B cell (primary cell): ENCODE measurements at regions not wholly inside any gene's neighbourhood (a gene's known extent, or its start where the extent isn't known, plus 50 kb on each side); places are given as distances from the start of the nearest gene placed in this dataset.

Experiments
- ATAC-seq: fragments of 200-7000 bp; cut with Tn5 transposase; one replicate; pipeline ENCODE4 v1.10.0; 2021; ENCODE audit warnings: low read depth, mild to moderate bottlenecking, moderate number of reproducible peaks, moderate library complexity
- CTCF ChIA-PET: fragments of 350-600 bp; sonication (Branson Sonifier 250); formaldehyde crosslinking; loops from one replicate; lab custom pipeline; 2021; ENCODE audit warnings: antibody characterized with exemption, inconsistent platforms; lab: Charles Lee
- POLR2A ChIA-PET: fragments of 350-600 bp; sonication (Branson Sonifier 250); formaldehyde crosslinking; loops from one replicate; lab custom pipeline; 2021; ENCODE audit warnings: antibody characterized with exemption; lab: Charles Lee
- DNase-seq: peaks from one replicate; pipeline ENCODE4 v3.0.0; 2013
- H2AFZ ChIP-seq: 2 replicates; pipeline ENCODE4 v1.6.1; 2012; ENCODE audit warnings: mild to moderate bottlenecking, low read depth, low read length; ENCODE audit not compliant: insufficient read depth, poor library complexity, severe bottlenecking
- H3K27ac ChIP-seq, 2 donors: 1 replicate in 1 of 2; 2 replicates in 1 of 2; pipeline ENCODE4 v1.5.1; 2012 to 2013; ENCODE audit warnings: low read length in 2 of 2, mild to moderate bottlenecking in 2 of 2, moderate library complexity in 1 of 2
- H3K27me3 ChIP-seq, 4 experiments: fragments of 200-600 bp in 1 of 4; sonication (generic) in 1 of 4; replicated peaks in 1 of 4; 1 replicate in 2 of 4; 2 replicates in 2 of 4; pipeline versions ENCODE4 v1.6.1 to v1.7.0; 2013 to 2016; ENCODE audit warnings: low read length in 3 of 4, mild to moderate bottlenecking in 2 of 4, mixed read lengths in 1 of 4, moderate library complexity in 1 of 4; ENCODE audit not compliant: insufficient read depth in 4 of 4, control insufficient read depth in 3 of 4; ENCODE audit errors: control extremely low read depth in 1 of 4
- H3K36me3 ChIP-seq, 2 experiments: replicated peaks in 1 of 2; 1 replicate in 1 of 2; 2 replicates in 1 of 2; pipeline versions ENCODE4 v1.6.1 to v1.7.1; 2013; ENCODE audit warnings: low read length in 1 of 2; ENCODE audit not compliant: insufficient read depth in 2 of 2, control insufficient read depth in 1 of 2; ENCODE audit errors: control extremely low read depth in 1 of 2, extremely low read depth in 1 of 2
- H3K4me1 ChIP-seq, 2 donors: fragments of 200-600 bp in 1 of 2; sonication (generic) in 1 of 2; 1 replicate in 1 of 2; 2 replicates in 1 of 2; pipeline versions ENCODE4 v1.5.1 to v1.6.1; 2013 to 2017; ENCODE audit warnings: low read length in 2 of 2; ENCODE audit not compliant: control insufficient read depth in 2 of 2, insufficient read depth in 2 of 2
- H3K4me2 ChIP-seq: replicated peaks from 2 replicates; pipeline ENCODE3; 2012; ENCODE audit warnings: mild to moderate bottlenecking, low read depth, low read length; ENCODE audit not compliant: poor library complexity, severe bottlenecking
- H3K4me3 ChIP-seq, 5 experiments: fragments of 200-600 bp in 1 of 5; sonication (generic) in 1 of 5; 1 replicate in 3 of 5; 2 replicates in 2 of 5; pipeline versions ENCODE4 v1.5.1 to v1.7.0; 2011 to 2016; ENCODE audit warnings: low read length in 4 of 5, mild to moderate bottlenecking in 4 of 5, low read depth in 2 of 5, control low read depth in 1 of 5, moderate library complexity in 1 of 5; ENCODE audit not compliant: insufficient read depth in 1 of 5; ENCODE audit errors: control extremely low read depth in 1 of 5, extremely low read depth in 1 of 5
- H3K79me2 ChIP-seq: fragments of 200-600 bp; sonication (generic); one replicate; pipeline ENCODE4 v1.6.0; 2016; ENCODE audit warnings: low read length; ENCODE audit not compliant: control insufficient read depth, insufficient read depth
- H3K9ac ChIP-seq: fragments of 200-600 bp; sonication (generic); 2 replicates; pipeline ENCODE4 v1.6.1; 2017; ENCODE audit warnings: mild to moderate bottlenecking, low read length, moderate library complexity
- H3K9me3 ChIP-seq, 3 donors: one replicate each; pipeline versions ENCODE4 v1.6.1 to v1.7.1; 2013; ENCODE audit warnings: low read length in 2 of 3; ENCODE audit not compliant: control insufficient read depth in 2 of 3, insufficient read depth in 1 of 3; ENCODE audit errors: control extremely low read depth in 1 of 3
- H4K20me1 ChIP-seq: 2 replicates; pipeline ENCODE4 v1.6.0; 2012; ENCODE audit warnings: mild to moderate bottlenecking, low read length; ENCODE audit not compliant: insufficient read depth, control insufficient read depth, poor library complexity, severe bottlenecking
- H3K27ac Mint-ChIP-seq: one replicate; pipeline ENCODE4 v1.8.0; 2021; ENCODE audit warnings: mixed read lengths
- H3K27me3 Mint-ChIP-seq: one replicate; pipeline ENCODE4 v1.8.0; 2021; ENCODE audit warnings: mixed read lengths
- H3K4me1 Mint-ChIP-seq: one replicate; pipeline ENCODE4 v1.8.0; 2021; ENCODE audit warnings: mixed read lengths
- H3K4me3 Mint-ChIP-seq: one replicate; pipeline ENCODE4 v1.8.0; 2021; ENCODE audit warnings: mixed read lengths
- H3K9me3 Mint-ChIP-seq: one replicate; pipeline ENCODE4 v1.8.0; 2022; ENCODE audit warnings: mixed read lengths; ENCODE audit not compliant: insufficient read depth
- CTCF ChIP-seq: fragments of 200-600 bp; IDR thresholded peaks from one replicate; pipeline ENCODE4 v1.8.0; 2022; ENCODE audit warnings: antibody characterized with exemption, mild to moderate bottlenecking
- EZH2 ChIP-seq: IDR thresholded peaks from 2 replicates; pipeline ENCODE4 v1.6.1; 2012; ENCODE audit warnings: borderline replicate concordance, low read depth, mild to moderate bottlenecking, moderate library complexity, low read length; ENCODE audit not compliant: insufficient read depth, poor library complexity, severe bottlenecking
- WGBS: methylation state at CpG from one replicate; pipeline ENCODE4 v1.1.5; 2013; ENCODE audit warnings: missing lambda C conversion rate; ENCODE audit not compliant: insufficient coverage; 5-methylcytosine and 5-hydroxymethylcytosine counted together
- intact Hi-C: fragments of 100-400 bp; cut with micrococcal nuclease; formaldehyde crosslinking; loops from one replicate; pipeline ENCODE4 v1.10.0; 2022

- WGBS = 85% methylated on average over 3 of the region's 5 CpGs
- DNase-seq (no peak), ATAC-seq (no peak)
- H3K27me3 ChIP-seq = no peaks in the 10 kb centered on the region
- no peaks in the 10 kb centered on the region for H4K20me1 ChIP-seq
- H3K79me2 ChIP-seq = no peaks in the 10 kb centered on the region
- TF ChIP-seq CTCF = no peak
- no peak for TF ChIP-seq EZH2
- Mint-ChIP-seq H3K9me3 (no peaks in the 10 kb centered on the region), H3K27ac (no peak overlapping the region), H3K4me3 (no peak overlapping the region), H3K4me1 (no peaks in the 10 kb centered on the region), H3K27me3 (no peaks in the 10 kb centered on the region)
- H3K4me1 ChIP-seq = no peaks in the 10 kb centered on the region
- no peaks in the 10 kb centered on the region for H3K9me3 ChIP-seq
- ChIA-PET CTCF (no interaction called here), POLR2A (no interaction called here)
- H3K9ac ChIP-seq = no peak overlapping the region
- no peak overlapping the region for H3K4me2 ChIP-seq
- H3K4me3 ChIP-seq = no peak overlapping the region
- intact Hi-C loops = no loop called here
- no peak overlapping the region for H2AFZ ChIP-seq
- H3K27ac ChIP-seq = no peak overlapping the region
- H3K36me3 ChIP-seq = no peaks in the 10 kb centered on the region
Observed at GRCh38 chr11:87926250-87926970, 248.8 kb downstream of the RAB38 start.

- Histone ChIP-seq H3K27ac (no peak overlapping the region), H3K27me3 (no peaks in the 10 kb centered on the region), H3K9me3 (no peaks in the 10 kb centered on the region), H3K4me2 (no peak overlapping the region), H3K9ac (no peak overlapping the region), H3K4me3 (no peak overlapping the region), H3K36me3 (no peaks in the 10 kb centered on the region), H4K20me1 (no peaks in the 10 kb centered on the region), H2AFZ (no peak overlapping the region), H3K4me1 (no peaks in the 10 kb centered on the region), H3K79me2 (no peaks in the 10 kb centered on the region)
- TF ChIP-seq EZH2 = no peak
- TF ChIP-seq CTCF = no peak
- ChIA-PET POLR2A (no interaction called here), CTCF (no interaction called here)
- no peak overlapping the region for H3K4me3 Mint-ChIP-seq
- no peaks in the 10 kb centered on the region for H3K27me3 Mint-ChIP-seq
- no CpG with 5 or more reads among the region's 1 CpG for WGBS
- no peaks in the 10 kb centered on the region for H3K4me1 Mint-ChIP-seq
- H3K27ac Mint-ChIP-seq = no peak overlapping the region
- DNase-seq = no peak
- ATAC-seq = no peak
- H3K9me3 Mint-ChIP-seq = no peaks in the 10 kb centered on the region
- intact Hi-C loops = no loop called here
Observed at GRCh38 chr11:87924125-87924524, 251.1 kb downstream of the RAB38 start.
